Stimulated activated CD4-positive, alpha-beta T cell treated with anti-CD3 and anti-CD28 coated beads, Interleukin-1b, Interleukin-23, amount 100 ng/mL, for 48 hours (primary cell): ENCODE measurements at regions not wholly inside any gene's neighbourhood (a gene's known extent, or its start where the extent isn't known, plus 50 kb on each side); places are given as distances from the start of the nearest gene placed in this dataset.

Experiments used
- DNase-seq: peaks from one replicate; pipeline ENCODE4 v3.0.0-alpha.2; 2020

DNA sequence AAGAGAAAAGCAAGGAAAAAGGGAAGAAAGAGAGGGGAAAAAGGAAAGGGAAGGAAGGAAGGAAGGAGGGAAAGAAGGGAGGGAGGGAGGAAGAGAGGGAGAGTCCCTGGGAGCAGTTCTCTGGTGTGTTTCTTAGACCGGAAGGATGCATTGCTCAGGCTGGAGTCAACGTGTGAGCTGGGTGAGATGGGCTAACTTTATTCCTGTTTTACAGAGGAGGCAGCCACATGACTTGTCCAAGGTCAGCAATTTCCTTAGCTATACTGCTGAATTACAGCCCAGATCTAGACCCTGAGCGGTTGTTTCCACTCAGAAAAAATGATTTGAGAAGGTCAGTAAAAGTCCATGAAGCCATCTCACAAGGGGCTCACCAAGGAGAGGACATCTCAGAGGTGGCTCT, 86.6 kb upstream of the APCDD1 start:
- DNase-seq: no peak

GRCh38 chr18:10368456-10369453, 85.7 kb upstream of the APCDD1 start:
- no peak for DNase-seq

DNA sequence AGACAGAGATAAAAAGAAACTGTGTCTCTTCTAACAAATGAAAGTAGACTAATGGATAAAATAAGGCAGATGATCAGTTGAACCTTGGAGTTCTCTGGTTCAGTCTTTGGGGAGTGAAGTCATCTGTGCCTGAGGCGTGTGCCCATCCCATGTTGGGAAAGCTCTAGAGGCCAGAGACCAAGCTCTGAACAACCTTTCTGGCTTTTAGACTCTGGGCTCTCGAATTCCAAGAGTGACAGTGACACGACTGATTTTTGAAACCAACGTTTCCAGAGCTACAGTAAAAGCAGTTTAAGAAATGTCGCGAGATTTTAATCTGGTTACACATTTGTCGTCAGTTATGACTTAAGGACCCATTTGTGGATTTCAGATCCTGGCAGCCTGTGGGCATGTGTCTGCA, 83.7 kb upstream of the APCDD1 start:
- no peak for DNase-seq

DNA sequence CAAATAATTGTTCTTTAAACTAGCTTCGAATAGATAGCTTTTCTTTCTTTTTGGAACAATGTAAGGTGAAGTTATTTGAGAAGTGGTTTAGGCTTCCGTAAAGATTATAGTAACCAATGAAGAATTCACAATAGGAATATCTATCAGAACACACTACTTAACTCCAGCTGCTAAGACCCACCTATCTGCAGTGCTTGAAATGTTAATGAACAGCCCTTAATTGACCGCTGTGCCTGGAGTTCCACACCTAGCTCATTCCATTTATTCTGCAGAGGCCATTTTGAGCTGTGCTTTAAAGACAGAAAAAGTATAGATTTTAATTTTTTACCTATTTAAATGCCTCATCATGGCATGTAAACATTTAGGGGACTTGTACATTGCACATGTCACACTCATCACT, 83.3 kb upstream of the APCDD1 start:
- no peak for DNase-seq

GRCh38 chr18:10374195-10374594, 80.2 kb upstream of the APCDD1 start:
- DNase-seq: no peak

DNA sequence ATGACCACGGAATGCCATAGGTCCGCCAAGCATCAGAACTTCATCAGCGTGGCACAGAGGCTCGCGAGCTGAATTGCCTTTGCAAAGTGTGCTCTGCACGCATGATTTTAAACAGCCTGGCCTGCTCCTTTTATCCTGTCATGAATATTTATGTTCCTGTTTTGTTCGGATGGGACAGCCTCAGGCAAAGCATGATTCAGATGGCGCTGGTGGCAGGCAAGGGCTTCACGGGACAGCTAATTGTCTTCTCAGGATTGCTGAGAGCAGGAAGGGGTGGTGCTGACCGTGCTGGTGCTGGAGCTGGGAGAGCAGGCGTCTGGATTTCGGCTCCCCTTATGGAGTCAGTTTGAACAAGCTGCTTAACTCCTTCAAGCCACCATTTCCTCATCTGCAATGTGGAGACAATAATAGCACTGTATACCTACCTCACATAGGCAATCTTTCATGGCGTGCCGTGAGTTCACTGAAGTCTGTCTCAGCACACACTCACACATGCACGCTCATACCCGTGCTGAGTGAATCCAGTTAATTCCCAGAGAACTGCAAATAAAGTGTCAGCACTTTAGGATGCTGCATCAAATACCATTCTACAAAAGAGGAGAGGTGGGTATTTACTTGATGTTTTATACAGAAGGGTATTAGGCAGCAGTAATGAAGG, 79.7 kb upstream of the APCDD1 start:
- no peak for DNase-seq

GRCh38 chr18:10376731-10377130, 77.7 kb upstream of the APCDD1 start:
- DNase-seq: no peak

DNA sequence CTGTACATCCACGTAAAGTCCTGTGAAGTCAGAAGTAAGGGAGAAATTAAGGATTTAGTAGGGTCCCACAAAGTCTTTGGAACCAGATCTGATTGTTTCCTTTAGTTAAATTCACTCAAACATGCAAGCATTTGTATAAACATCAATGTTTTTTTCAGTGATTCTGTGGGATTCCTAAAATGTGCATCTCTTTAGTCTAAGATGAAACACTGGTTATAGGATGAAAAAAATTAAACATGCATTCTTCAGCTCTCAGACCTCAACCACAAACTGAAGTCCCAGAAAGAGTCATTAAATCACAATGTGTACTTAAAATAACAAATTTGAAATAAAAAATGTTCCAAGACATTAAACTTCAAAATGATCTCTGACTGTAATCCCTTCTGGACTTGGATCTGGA, 76.5 kb upstream of the APCDD1 start:
- no peak for DNase-seq

DNA sequence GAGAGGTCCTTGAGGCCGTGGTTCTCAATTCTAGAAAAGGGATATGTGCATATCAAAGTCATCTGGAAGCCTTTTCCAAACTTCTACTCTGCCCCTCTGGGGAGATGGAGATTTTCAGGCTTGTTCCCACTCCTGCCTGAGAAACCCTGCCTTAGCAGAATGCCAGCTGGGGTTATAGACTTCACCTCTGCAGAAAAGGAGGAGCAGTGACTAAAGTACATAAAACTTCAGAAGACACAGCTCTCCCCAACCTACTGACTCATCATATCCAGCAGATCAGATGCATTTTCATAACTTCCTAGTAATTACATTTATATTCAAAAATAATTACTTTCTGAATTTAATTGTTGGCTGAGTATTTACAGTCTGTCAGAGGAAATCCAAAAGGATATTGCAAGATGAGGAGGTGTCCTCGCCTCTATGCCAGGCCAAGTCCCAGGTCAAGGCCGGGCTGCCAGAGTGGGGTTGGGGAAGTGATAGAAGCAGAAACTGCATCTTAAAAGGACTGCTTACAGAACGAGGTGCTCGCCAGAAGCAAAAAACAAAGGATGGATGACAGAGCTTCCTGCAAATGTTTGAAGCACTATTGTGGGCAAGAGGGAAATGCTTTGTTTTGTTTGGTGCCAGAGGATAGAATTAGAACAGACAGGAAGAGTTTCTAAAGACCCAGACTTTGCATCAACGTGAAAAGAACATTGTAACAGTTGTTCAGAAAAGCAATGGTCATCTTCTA, 75.6 kb upstream of the APCDD1 start:
- DNase-seq: no peak

- no peak for DNase-seq
These were observed 74.9 kb upstream of the APCDD1 start for GRCh38 chr18:10379522-10379921.

GRCh38 chr18:10381516-10381915, 72.9 kb upstream of the APCDD1 start:
- no peak for DNase-seq

DNA sequence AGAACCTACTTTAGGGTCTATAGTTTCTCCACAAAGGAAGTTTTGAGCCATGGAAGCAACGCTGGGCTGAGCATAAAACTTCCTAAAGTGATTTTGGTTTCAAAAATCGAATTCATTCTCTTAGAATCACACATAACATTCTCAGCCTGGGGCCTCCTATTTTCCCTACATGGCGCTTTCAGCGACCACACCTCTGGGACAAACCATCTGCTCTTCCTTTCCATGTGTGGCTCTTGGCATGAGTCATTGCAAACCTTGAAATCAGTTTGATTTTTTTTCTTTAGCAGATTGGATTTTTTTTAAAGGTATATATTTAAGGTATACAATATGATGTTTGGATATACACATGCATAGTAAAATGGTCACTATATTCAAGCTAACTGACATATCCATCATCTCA, 72.5 kb upstream of the APCDD1 start:
- DNase-seq: no peak

DNA sequence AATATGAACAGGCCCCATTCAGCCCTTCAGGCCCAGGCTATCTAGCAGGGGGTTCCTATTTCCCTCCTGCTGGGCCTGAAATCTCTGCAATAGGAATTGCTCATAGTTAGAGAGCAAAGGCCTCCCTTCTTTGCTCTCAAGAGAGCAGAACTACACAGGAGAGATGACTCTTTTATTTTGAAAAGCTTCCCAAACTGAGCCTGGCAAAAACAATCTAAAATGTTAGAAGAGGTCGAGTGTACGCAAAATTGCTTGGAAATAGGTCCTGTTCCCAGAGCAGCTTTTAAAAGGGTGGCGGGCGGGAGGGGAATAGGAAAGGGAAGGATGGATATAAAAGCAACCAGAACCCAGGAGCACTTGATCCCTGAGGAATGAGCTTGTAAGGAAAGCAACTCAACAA, 68.4 kb upstream of the APCDD1 start:
- no peak for DNase-seq

DNA sequence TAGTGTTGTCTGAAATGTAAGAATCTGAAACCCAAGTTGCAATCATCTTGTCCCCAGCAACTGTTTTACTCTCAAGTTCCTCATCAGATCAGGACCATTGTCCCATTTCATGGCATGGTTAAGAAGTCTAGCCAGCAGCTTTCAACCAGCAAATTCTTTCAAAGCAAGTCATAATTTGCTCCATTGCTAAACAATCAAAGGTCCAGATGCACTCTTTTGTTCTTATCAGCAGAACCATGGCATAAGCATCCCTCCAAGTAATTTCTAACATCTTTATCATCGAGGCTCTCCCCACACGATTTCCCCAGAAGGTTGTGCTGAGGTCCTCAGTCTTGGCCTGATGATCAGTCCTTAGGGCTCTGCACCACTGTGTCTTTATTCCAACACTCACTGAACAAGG, 67.5 kb upstream of the APCDD1 start:
- no peak for DNase-seq

DNA sequence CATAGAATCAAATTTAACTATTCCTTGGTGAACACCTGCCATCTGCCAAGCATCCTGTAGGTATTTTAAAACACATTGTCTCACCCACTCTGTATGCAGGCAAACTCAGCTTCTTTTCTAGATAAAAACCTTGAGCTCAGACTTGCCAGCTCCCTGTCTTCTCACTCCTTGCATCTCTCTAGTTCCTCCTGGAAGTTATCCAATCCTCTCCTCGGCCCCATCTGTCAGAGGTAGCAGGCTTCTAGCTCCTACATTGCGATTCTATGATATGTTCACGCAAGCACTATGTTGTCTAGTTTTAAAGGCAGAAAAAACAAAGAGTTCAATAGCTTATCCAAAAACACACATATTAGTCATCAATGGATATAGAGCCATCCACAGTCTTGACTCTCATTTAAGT, 67.0 kb upstream of the APCDD1 start:
- DNase-seq: no peak

DNA sequence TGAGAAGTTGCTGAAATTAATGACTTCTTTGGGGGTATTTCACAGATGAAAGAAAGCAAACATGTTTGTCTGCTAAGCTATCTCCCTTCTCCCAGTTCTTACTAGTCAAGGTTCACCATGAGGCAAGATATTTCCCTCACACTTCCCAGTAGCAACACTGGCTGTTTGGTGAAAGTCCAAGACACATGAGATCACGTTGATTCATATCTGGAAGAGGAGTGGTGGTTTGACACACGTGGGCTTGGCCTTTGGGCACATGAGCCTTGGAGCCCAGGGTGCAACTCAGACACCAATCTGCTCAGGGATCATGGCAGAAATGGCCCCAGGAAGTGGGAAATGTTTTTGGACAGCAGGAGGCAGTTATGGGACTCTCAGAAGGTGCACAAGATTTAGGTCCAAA, 66.1 kb upstream of the APCDD1 start:
- DNase-seq: no peak

DNA sequence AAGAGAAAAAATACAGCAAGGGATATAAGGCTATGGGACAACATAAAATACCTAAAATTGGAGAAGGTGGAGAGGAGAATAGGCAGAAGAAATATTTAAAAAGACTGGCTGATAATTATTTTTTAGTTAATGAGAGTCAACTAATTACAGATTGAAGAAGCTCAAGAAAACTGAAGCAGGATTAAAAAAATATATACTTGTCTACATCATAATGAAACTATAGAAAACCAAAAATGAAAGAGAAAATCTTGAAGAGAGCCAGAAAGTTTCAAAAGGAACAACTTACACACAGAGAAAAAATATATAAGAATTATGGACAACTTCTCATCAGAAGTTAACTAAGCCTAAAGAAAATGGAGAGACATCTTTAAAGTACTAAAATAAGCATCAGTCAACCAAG, 62.9 kb upstream of the APCDD1 start:
- no peak for DNase-seq

GRCh38 chr18:10397004-10397403, 57.4 kb upstream of the APCDD1 start:
- no peak for DNase-seq

- DNase-seq: no peak
These were observed 55.9 kb upstream of the APCDD1 start for GRCh38 chr18:10398571-10398970.

DNA sequence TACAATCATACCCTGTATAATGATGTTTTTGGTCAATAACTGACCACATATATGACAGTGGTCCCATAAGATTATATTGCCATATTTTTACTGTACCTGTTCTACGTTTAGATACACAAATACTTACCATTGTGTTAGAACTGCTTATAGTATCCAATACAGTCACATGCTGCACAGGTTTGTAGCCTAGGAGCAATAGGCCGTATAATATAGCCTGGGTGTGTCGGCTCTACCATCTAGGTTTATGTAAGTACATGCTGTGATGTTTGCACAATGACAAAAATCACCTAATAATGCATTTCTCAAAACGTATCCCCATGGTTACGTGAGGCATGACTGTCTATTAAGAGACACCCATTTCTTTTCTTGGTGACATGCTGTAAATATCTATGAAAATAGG, 55.0 kb upstream of the APCDD1 start:
- no peak for DNase-seq

GRCh38 chr18:10400534-10401307, 53.7 kb upstream of the APCDD1 start:
- no peak for DNase-seq

GRCh38 chr18:10401521-10401920, 52.9 kb upstream of the APCDD1 start:
- no peak for DNase-seq

- no peak for DNase-seq
These were observed 52.5 kb upstream of the APCDD1 start for GRCh38 chr18:10401930-10402329.
